ENCODE measurements at regions not wholly inside any gene's neighbourhood (a gene's known extent, or its start where the extent isn't known, plus 50 kb on each side); places are given as distances from the start of the nearest gene placed in this dataset.
"Not testable (repeated sequence)": the region's sequence is repeated elsewhere in the genome, so short reads cannot be mapped to it uniquely, and the experiment has no call there.

DNA sequence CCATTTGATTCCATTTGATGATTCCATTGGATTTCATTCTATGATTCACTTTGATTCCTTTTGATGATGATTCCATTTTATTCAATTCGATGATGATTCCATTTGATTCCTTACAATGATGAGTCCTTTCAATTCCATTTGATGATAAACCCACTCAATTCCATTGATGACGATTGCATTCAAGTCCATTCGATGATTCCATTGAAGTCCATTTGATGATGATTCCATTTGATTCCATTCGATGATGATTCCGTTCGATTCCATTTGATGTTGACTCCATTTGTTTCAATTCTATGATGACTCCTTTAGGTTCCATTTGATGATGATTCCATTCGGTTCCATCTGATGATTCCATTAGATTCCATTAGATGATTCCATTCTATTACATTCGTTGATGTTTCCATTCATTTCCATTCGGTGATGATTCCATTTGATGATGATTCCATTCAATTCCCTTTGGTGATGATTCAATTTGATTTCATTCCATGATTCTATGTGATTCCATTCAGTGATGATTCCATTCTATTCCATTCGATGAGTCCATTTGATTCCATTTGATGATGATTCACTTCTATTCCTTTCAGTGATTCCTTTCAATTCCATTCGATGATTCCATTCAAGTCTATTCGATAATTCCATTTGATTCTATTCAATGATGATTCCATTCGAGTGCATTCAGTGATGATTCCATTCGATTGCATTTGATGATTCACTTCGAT lies 1106.0 kb downstream of the RPIA start:
- DNase-seq: no peak

DNA sequence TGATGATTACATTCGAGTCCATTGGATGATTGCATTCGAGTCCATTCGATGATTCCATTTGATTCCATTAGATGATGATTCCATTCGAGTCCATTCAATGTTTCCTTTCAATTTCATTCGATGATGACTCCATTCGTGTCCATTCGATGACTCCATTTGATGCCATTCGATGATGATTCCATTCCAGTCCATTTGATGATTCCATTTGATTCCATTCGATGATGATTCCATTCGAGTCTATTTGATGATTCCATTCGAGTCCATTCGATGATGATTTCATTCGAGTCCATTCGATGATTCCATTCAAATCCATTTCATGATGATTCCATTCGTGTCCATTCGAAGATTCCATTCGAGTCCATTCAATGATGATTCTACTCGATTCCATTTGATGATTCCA lies 1109.7 kb downstream of the RPIA start:
- DNase-seq: not testable (repeated sequence)

DNA sequence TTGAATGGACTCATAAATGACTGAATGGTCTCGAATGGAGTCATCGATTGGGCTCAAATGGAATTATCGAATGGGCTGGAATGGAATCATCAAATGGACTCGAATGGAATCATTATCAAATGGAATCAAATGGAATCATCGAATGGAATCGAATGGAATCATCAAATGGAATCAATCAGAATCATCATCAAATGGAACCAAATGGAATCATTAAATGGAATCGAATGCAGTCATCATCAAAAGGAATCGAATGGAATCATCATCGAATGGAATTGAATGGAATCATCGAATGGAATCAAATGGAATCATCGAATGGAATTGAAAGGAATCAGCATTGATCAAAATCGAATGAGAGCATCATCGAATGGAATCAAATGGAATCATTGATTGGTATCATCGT lies 1114.9 kb downstream of the RPIA start:
- DNase-seq: not testable (repeated sequence)

DNA sequence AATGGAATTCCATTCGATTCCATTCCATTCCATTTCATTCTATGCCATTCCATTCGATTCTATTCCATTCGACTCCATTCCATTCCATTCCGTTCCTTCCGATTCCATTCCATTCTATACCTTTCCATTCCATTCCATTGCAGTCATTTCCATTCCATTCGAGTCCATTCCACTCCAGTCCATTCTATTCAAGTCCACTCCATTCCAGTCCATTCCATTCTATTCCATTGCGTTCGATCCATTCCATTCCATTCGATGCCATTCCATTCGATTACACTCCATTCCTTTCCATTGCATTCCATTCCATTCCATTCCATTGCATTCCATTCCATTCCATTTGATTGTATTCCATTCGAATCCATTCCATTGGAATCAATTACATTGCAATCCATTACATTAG lies 1119.8 kb downstream of the RPIA start:
- no peak for DNase-seq

- not testable (repeated sequence) for DNase-seq
Measured at GRCh38 chr2:89811910-89812309, 1120.4 kb downstream of the RPIA start.

- DNase-seq: not testable (repeated sequence)
Measured at GRCh38 chr2:89814359-89814758, 1122.9 kb downstream of the RPIA start.

- no peak for DNase-seq
Measured at GRCh38 chr2:89818873-89819272, 1127.4 kb downstream of the RPIA start.

DNA sequence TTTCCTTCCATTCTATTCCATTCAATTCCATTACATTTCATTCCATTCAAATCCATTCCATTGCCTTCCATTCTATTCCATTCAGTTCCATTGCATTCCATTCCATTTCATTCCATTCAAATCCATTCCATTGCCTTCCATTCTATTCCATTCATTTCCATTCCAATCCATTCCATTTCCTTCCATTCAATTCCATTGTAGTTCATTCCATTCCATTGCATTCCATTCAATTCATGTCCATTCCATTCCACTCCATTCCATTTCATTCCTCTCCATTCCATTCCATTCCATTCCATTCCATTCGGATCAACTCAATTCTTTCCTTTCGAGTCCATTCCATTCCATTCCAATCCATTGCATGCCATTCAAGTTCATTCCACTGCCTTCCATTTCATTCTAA lies 1128.3 kb downstream of the RPIA start:
- DNase-seq: no peak

- DNase-seq: no peak
Measured at GRCh38 chr2:89820248-89820647, 1128.8 kb downstream of the RPIA start.

DNA sequence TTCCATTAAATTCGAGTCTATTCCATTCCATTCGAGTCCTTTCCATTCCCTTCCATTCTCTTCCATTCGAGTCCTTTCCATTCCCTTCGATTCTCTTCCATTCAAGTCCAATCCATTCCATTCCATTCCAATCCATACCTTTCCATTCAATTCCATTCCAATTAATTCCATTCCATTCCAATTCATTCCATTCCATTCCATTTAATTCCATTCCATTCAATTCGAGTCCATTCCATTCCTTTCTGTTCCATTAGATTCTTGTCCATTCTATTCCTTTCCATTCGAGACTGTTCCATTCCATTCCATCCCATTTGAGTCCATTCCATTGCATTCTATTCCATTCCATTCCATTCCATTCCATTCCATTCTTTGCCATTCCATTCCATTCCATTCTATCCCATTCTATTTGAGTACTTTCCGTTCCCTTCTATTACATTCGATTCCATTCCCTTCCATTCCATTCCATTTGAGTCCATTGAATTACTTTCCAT lies 1130.0 kb downstream of the RPIA start:
- no peak for DNase-seq

DNA sequence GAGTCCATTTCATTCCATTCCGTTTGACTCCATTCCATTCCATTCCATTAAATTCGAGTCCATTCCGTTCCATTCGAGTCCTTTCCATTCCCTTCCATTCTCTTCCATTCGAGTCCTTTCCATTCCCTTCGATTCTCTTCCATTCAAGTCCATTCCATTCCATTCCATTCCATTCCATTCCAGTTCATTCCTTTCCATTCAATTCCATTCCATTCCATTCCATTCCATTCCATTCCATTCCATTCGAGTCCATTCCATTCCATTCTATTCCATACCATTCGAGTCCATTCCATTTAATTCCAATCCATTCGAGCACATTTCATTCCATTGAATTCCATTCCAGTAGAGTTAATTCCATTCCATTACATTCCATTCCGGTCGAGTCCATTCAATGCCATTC lies 1130.9 kb downstream of the RPIA start:
- DNase-seq: not testable (repeated sequence)

DNA sequence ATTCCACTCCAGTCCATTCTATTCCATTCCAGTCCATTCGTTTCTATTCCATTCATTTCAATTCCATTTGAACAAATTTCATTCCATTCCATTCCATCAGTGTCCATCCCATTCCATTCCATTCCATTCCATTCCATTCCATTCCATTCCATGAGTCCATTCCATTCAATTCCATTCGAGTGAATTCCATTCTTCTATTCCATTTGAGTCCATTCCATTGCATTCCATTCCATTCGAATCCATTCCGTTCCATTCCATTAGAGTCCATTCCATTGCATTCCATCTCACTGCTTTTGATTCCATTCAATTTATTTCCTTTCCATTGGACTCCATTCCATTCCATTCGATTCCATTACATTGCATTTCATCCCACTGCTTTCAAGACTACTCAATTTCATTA lies 1132.1 kb downstream of the RPIA start:
- DNase-seq: no peak

DNA sequence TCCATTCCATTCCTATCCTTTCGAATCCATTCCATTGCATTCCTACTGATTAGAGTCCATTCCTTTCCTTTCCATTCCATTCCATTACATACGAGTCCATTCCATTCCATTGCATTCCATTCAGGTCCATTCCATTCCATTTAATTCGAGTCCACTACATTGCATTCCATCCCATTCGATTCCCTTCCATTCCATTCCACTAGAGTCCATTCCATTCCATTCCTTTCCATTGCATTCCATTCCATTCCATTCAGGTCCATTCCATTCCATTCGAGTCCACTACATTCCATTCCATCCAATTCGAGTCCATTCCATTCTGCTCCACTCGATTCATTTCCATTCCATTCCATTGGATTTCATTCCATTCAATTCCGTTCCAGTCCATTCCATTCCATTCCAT lies 1133.6 kb downstream of the RPIA start:
- DNase-seq: no peak

- not testable (repeated sequence) for DNase-seq
Measured at GRCh38 chr2:89826741-89827140, 1135.3 kb downstream of the RPIA start.

- not testable (repeated sequence) for DNase-seq
Measured at GRCh38 chr2:89827829-89828228, 1136.4 kb downstream of the RPIA start.

- not testable (repeated sequence) for DNase-seq
Measured at GRCh38 chr2:89828416-89828815, 1136.9 kb downstream of the RPIA start.

- not testable (repeated sequence) for DNase-seq
Measured at GRCh38 chr2:89828961-89829631, 1137.6 kb downstream of the RPIA start.

DNA sequence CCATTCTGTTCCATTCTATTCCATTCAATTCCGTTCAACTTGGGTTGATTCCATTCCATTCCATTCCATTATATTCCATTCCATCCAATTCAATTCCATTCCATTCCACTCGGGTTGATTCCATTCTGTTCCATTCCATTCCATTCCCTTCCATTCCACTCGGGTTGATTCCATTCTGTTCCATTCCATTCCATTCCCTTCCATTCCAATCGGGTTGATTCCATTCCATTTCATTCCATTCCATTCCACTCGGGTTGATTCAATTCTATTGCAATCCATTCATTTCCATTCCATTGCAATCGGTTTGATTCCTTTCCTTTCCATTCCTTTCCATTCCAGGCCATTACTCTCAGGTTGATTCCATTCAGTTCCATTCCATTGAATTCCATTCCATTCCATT lies 1138.4 kb downstream of the RPIA start:
- no peak for DNase-seq

DNA sequence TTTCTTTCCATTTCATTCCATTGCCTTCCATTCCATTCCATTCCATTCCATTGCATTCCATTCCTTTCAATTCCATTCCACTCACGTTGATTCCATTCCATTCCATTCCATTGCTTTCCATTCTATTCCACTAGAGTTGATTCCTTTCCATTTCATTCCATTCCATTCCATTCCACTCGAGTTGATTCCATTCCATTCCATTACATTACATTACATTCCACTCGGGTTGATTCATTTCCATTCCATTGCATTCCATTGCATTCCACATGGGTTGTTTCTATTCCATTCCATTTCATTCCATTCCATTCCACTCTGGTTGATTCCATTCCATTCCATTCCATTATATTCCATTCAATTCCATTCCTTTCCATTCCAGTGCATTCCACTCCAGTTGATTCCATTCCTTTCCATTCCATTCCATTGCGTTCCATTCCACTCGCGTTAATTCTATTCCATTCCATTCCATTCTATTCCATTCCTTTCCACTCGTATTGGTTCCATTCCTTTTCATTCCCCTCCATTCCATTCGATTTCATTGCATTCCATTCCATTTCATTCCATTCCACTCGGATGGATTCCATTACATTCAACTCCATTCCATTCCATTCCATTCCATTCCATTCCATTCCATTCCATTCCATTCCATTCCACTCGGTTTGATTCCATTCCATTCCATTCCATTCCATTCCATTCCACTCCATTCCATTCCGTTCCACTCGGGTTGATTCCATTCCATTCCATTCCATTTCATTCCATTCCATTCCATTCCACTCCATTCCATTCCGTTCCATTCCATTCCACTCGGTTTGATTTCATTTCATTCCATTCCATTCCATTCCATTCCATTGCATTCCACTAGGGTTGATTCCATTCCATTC lies 1139.1 kb downstream of the RPIA start:
- not testable (repeated sequence) for DNase-seq

DNA sequence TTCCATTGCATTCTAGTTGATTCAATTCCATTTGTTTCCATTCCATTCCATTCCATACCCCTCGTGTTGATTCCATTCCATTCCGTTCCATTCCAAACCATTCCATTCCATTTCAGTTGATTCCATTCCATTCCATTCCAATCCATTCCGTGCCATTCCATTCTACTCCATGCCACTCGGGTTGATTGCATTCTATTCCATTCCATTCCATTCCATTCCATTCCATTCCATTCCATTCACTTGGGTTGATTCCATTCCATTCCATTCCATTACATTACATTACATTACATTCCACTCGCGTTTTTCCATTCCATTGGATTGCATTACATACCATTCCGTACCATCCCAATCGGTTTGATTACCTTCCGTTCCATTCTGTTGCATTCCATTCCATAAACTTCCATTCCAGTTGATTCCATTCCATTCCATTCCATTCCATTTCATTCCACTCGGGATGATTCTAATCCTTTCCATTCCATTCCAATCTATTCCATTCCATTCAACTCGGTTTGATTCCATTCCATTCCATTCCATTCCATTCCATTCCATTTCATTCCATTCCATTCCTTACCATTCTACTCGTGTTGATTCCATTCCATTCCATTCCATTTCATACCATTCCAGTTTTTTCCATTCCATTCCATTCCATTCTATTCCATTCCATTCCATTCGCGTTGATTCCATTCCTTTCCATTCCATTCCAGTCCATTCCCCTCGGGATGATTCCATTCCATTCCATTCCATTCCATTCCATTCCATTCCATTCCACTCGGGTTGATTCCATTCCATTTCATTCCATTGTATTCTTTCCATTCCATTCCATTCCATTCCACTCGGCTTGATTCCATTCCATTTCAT lies 1140.4 kb downstream of the RPIA start:
- DNase-seq: no peak

DNA sequence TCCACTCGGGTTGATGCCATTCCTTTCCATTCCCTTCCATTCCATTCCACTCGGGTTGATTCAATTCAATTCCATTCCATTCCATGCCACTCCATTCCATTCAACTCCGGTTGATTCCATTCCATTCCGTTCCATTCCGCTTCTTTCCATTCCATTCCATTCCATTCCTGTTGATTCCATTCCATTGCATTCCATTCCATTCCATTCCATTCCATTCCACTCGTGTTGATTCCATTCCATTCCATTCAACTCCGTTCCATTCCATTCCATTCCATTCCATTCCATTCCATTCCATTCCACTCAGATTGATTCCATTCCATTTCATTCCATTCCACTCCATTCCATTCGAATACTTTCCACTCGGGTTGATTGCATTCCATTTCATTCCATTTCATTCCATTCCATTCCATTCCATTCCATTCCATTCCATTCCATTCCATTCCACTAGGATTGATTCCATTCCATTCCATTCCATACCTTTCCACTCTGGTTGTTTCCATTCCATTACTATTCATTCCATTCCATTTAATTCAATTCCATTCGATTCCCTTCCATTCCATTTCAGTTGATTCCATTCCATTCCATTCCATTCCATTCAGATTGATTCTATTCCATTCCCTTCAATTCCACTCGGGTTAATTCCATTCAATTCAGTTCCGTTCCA lies 1141.8 kb downstream of the RPIA start:
- DNase-seq: no peak

DNA sequence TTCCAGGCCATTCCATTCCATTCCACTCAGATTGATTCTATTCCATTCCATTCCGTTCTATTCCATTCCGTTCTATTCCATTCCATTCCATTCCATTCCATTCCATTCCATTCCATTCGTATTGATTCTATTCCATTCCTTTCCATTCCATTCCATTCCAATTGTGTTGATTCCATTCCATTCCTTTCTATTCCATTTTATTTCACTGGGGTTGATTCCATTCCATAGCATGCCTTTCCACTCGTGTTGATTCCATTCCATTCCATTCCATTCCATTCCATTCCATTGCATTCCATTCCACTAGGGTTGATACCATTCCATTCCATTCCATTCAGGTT lies 1142.3 kb downstream of the RPIA start:
- no peak for DNase-seq

All from right kidney (tissue), 1 donor.